ENCODE measurements at regions not wholly inside any gene's neighbourhood (a gene's known extent, or its start where the extent isn't known, plus 50 kb on each side); places are given as distances from the start of the nearest gene placed in this dataset.

DNA sequence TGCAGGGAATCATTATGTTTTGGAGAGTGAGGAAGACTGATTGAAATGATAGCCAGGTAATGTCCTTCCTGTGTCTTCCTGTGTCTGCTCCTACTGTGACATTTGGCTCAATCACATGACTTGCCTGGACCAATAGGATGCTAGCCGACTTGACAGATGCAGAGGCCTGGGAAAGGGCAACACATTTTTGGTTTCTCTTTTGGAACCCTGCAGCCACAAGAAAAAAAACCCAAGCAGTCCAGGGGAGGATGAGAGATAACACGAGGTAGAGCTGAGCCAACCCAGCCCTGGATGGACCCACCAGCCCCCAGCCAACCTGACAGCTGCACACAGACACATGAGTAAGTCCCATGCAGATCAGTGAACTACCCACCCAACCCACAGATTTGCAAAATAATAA is 256.1 kb upstream of the SMARCA2 start:
- no peak for TF ChIP-seq TAF1 (IDR thresholded peaks at IDR 0.05; ENCODE audit: low read depth)

DNA sequence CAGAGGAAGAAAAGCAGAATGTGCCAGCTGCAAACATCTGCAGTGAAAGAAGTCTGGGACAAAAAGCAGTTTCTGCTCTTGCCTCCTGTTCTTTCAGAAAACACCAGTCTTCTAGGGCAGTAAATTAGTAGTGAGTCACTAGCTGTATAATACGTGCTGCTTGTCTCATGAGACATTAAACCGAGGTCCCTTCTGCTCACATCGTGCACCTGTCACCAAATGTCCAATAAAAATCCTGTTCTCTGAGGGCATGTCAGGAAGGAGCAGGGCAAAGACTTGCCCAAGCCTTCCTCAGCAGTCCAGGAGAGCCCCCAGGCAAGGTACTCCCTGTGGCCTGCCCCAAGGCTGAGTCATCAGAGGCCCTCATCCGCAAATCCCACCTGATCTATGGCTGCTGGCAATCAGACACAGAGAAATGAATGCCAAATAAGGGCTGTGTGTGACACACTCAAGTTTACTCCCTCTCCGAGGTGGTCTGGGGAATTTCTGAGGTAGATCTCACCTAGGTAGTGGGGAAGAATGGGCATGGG is 255.3 kb upstream of the SMARCA2 start:
- TF ChIP-seq FOXM1 (IDR thresholded peaks at IDR 0.05; ENCODE audit: borderline replicate concordance, low read depth) (no peak), CREB1 (IDR thresholded peaks at IDR 0.05; ENCODE audit: low read depth) (no peak), TCF12 (IDR thresholded peaks at IDR 0.05; ENCODE audit: low read depth) (no peak)

DNA sequence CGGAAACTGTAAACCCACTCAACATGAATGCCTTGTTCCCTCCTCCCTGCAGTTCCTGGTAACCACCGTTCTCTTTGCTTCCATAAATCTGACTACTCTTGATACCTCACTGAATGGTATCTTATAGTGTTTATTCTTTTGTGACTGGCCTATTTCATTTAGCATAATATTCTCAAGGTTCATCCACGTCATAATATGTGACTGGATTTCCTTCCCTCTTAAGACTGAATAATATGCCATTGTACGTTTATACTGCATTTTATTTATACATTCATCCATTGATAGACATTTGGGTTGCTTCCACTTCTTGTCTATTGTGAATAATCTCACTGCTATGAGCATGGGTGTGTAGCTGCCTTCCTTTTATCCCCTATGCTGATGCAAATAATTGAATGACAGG is 253.3 kb upstream of the SMARCA2 start:
- TF ChIP-seq, protein P1, sequence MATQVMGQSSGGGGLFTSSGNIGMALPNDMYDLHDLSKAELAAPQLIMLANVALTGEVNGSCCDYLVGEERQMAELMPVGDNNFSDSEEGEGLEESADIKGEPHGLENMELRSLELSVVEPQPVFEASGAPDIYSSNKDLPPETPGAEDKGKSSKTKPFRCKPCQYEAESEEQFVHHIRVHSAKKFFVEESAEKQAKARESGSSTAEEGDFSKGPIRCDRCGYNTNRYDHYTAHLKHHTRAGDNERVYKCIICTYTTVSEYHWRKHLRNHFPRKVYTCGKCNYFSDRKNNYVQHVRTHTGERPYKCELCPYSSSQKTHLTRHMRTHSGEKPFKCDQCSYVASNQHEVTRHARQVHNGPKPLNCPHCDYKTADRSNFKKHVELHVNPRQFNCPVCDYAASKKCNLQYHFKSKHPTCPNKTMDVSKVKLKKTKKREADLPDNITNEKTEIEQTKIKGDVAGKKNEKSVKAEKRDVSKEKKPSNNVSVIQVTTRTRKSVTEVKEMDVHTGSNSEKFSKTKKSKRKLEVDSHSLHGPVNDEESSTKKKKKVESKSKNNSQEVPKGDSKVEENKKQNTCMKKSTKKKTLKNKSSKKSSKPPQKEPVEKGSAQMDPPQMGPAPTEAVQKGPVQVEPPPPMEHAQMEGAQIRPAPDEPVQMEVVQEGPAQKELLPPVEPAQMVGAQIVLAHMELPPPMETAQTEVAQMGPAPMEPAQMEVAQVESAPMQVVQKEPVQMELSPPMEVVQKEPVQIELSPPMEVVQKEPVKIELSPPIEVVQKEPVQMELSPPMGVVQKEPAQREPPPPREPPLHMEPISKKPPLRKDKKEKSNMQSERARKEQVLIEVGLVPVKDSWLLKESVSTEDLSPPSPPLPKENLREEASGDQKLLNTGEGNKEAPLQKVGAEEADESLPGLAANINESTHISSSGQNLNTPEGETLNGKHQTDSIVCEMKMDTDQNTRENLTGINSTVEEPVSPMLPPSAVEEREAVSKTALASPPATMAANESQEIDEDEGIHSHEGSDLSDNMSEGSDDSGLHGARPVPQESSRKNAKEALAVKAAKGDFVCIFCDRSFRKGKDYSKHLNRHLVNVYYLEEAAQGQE (IDR thresholded peaks at IDR 0.05; ENCODE audit: low read depth): no peak
- TF ChIP-seq RAD21 (IDR thresholded peaks at IDR 0.05; ENCODE audit: low read depth): no peak
- TF ChIP-seq, protein P2, sequence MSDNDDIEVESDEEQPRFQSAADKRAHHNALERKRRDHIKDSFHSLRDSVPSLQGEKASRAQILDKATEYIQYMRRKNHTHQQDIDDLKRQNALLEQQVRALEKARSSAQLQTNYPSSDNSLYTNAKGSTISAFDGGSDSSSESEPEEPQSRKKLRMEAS (IDR thresholded peaks at IDR 0.05): no peak
- no peak for TF ChIP-seq EP300 (IDR thresholded peaks at IDR 0.05; ENCODE audit: borderline replicate concordance)
- TF ChIP-seq TEAD4 (IDR thresholded peaks at IDR 0.05): no peak
- TF ChIP-seq CEBPB (IDR thresholded peaks at IDR 0.05): no peak
- TF ChIP-seq ZBTB7A (IDR thresholded peaks at IDR 0.05; ENCODE audit: low read depth): no peak
- no peak for TF ChIP-seq YY1 (IDR thresholded peaks at IDR 0.05; ENCODE audit: low read depth)
- no peak for TF ChIP-seq FOXM1 (IDR thresholded peaks at IDR 0.05; ENCODE audit: borderline replicate concordance, low read depth)
- TF ChIP-seq CREB1 (IDR thresholded peaks at IDR 0.05; ENCODE audit: low read depth): no peak
- no peak for TF ChIP-seq TAF1 (IDR thresholded peaks at IDR 0.05; ENCODE audit: low read depth)
- no peak for TF ChIP-seq TCF12 (IDR thresholded peaks at IDR 0.05; ENCODE audit: low read depth)
- TF ChIP-seq EGR1 (IDR thresholded peaks at IDR 0.05): no peak
- no peak for TF ChIP-seq NFIC (IDR thresholded peaks at IDR 0.05)
- TF ChIP-seq, protein P3, sequence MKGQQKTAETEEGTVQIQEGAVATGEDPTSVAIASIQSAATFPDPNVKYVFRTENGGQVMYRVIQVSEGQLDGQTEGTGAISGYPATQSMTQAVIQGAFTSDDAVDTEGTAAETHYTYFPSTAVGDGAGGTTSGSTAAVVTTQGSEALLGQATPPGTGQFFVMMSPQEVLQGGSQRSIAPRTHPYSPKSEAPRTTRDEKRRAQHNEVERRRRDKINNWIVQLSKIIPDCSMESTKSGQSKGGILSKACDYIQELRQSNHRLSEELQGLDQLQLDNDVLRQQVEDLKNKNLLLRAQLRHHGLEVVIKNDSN (IDR thresholded peaks at IDR 0.05): no peak

DNA sequence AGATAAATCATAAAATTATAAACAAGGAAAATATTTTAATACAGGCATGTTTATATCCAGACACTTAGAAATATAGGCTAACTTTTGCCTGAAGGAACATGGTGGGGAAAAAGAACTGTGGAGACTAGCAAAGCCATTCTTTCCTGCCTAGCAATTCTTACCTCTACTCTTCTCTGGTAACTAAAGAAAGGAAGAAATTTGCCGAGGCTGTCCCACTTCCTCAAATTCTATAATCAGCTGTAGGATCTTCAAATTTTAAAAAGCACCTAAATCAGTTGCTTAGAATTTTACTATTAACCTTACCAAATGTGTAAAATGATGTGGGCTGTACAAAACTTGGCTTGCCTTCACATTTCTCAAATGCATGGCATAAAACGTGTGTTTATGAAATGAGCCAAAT is 249.1 kb upstream of the SMARCA2 start:
- TF ChIP-seq, protein P3 (IDR thresholded peaks at IDR 0.05): no peak
- no peak for TF ChIP-seq CREB1 (IDR thresholded peaks at IDR 0.05; ENCODE audit: low read depth)
- no peak for TF ChIP-seq EP300 (IDR thresholded peaks at IDR 0.05; ENCODE audit: borderline replicate concordance)
- no peak for TF ChIP-seq YY1 (IDR thresholded peaks at IDR 0.05; ENCODE audit: low read depth)
- no peak for TF ChIP-seq TCF12 (IDR thresholded peaks at IDR 0.05; ENCODE audit: low read depth)
- TF ChIP-seq FOXM1 (IDR thresholded peaks at IDR 0.05; ENCODE audit: borderline replicate concordance, low read depth): no peak
- TF ChIP-seq TAF1 (IDR thresholded peaks at IDR 0.05; ENCODE audit: low read depth): no peak
- no peak for TF ChIP-seq RAD21 (IDR thresholded peaks at IDR 0.05; ENCODE audit: low read depth)

DNA sequence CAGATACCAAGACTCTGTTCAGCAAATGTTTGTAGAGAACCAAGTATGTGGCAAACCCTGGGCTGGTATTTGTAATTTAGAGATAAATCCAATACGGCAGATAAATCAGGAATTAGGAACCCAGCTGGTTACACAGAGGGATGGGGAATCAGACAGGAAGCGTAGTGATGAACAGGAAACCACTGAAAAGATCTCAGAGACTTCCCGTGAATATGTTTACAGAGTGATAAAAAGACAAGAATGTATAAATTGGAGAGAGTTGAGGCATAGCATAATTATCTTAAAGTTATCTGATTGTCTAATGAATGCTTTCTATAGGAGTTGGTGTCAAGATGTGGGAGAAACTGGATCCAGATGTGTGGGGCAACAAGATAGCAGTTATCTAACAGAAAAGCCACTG is 246.6 kb upstream of the SMARCA2 start:
- TF ChIP-seq CREB1 (IDR thresholded peaks at IDR 0.05; ENCODE audit: low read depth): no peak
- TF ChIP-seq, protein P1 (IDR thresholded peaks at IDR 0.05; ENCODE audit: low read depth): no peak
- TF ChIP-seq CEBPB (IDR thresholded peaks at IDR 0.05): no peak

DNA sequence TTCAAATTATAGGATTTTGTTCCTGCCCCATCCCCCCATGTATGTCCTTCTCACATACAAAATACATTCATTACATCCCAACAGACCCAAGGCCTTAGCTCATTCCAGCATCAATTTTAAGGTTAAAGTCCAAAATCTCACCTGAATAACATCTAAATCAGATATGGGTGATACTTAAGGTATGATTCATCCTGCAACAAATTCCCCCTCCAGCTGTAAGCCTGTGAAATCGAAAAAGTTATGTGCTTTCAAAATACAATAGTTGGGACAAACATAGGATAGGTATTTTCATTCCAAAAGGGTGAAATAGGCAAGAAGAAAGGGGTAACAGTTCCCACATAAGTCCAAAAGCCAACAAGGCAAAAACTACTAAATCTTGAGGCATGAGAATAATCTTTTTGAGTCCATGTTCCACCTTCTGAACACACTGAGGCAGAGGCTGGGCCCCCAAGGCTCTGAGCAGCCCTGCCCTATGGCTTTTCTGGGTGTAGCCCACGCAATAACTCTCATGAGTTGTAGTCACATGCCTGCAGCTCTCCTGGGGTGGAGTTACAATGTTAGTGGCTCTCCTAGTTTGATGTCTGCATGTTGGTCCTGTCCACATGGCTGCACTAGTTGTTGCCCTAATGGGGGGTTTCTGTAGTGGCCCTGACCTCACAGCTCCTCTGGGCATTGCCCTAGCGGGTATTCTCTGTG is 243.9 kb upstream of the SMARCA2 start:
- TF ChIP-seq, protein P3 (IDR thresholded peaks at IDR 0.05): no peak
- no peak for TF ChIP-seq TEAD4 (IDR thresholded peaks at IDR 0.05)
- no peak for TF ChIP-seq YY1 (IDR thresholded peaks at IDR 0.05; ENCODE audit: low read depth)
- TF ChIP-seq CEBPB (IDR thresholded peaks at IDR 0.05): no peak
- TF ChIP-seq TAF1 (IDR thresholded peaks at IDR 0.05; ENCODE audit: low read depth): no peak
- no peak for TF ChIP-seq EP300 (IDR thresholded peaks at IDR 0.05; ENCODE audit: borderline replicate concordance)
- no peak for TF ChIP-seq TCF12 (IDR thresholded peaks at IDR 0.05; ENCODE audit: low read depth)
- TF ChIP-seq, protein P1 (IDR thresholded peaks at IDR 0.05; ENCODE audit: low read depth): no peak
- TF ChIP-seq, protein P2 (IDR thresholded peaks at IDR 0.05): no peak
- TF ChIP-seq EGR1 (IDR thresholded peaks at IDR 0.05): no peak
- no peak for TF ChIP-seq ZBTB7A (IDR thresholded peaks at IDR 0.05; ENCODE audit: low read depth)
- no peak for TF ChIP-seq FOXM1 (IDR thresholded peaks at IDR 0.05; ENCODE audit: borderline replicate concordance, low read depth)
- no peak for TF ChIP-seq CREB1 (IDR thresholded peaks at IDR 0.05; ENCODE audit: low read depth)
- TF ChIP-seq NFIC (IDR thresholded peaks at IDR 0.05): no peak
- no peak for TF ChIP-seq RAD21 (IDR thresholded peaks at IDR 0.05; ENCODE audit: low read depth)
